Cerebellar nuclear complex (tissue), 1 donor: ENCODE measurements at regions not wholly inside any gene's neighbourhood (a gene's known extent, or its start where the extent isn't known, plus 50 kb on each side); places are given as distances from the start of the nearest gene placed in this dataset.
"Not testable (repeated sequence)": the region's sequence is repeated elsewhere in the genome, so short reads cannot be mapped to it uniquely, and the experiment has no call there.

Source experiments
- DNase-seq, 2 experiments: peaks; one replicate each; lab custom pipeline; 2025; lab: John Stamatoyannopoulos, UW

- DNase-seq: no peak
These were observed 98.2 kb upstream of the C14orf180 start for GRCh38 chr14:104481323-104481722.

GRCh38 chr14:104482017-104482416 lies 97.5 kb upstream of the C14orf180 start:
- DNase-seq: not testable (repeated sequence)

DNA sequence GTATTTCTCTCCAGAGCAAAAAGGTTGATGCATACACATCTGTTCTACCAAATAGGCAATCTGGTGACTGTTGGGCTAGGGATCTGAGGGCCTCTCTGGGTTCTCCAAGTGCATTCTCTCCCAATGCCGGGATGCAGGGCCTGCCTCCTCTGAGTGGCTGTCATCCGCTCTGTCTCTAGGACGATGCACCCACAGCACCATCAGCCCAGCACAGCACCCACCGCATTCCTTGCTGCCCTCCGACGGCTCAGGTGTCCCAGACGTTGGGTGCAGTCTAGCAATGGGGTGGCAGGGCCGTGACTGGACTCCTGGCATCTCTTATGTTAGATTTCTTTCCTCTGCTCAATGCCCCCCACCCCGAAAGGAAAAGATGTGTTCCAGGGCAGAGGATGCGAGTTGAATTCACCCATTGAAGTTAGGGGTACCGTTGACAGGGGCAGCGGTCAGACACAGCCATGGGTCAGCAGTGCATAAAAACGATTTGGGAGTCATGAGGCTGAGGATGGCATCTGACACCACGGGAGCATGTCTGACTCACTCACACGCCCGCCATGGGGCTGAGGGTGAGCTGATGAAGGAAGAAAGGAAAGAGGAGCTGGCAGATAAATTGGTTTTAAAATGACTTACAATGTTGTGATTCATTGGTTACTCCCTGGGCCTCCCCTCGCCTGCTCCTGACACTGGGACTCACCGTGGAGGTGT lies 93.2 kb upstream of the C14orf180 start:
- no peak for DNase-seq

DNA sequence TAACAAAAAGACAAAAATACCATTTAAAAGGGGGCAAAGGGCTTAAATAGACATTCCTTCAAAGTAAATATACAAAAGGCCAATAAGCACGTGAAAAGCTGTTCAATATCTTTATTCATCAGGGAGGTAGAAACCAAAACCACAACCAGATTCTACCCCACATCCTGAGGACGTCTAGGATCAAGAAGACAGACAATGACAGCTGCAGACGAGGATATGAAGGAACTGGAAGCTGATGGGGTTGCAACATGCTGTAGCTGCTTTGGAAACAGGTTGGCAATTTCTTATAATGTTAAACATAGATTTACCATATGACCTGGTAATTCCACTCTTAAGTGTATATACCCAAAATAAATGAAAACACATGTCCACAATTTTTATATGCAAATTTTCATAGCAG lies 85.1 kb upstream of the C14orf180 start:
- no peak for DNase-seq

DNA sequence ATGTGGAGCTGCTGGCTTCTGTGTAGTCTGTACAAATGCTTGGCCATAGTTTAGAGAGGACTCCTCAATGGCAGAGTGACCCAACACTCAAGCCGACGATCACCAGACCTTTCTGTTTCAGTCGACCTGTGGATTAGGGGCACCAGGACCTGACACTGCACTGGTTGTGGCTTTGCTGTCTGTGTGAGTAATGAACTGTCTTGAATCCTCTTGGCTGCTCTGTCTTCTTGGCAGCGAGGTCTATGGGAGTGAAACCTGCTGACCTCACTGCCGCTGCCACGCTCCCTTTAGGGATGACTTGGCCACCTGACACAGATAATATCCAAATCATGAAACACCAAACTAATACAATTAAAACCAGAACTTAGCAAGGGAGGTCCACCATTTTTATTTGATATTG lies 83.5 kb upstream of the C14orf180 start:
- DNase-seq: no peak

DNA sequence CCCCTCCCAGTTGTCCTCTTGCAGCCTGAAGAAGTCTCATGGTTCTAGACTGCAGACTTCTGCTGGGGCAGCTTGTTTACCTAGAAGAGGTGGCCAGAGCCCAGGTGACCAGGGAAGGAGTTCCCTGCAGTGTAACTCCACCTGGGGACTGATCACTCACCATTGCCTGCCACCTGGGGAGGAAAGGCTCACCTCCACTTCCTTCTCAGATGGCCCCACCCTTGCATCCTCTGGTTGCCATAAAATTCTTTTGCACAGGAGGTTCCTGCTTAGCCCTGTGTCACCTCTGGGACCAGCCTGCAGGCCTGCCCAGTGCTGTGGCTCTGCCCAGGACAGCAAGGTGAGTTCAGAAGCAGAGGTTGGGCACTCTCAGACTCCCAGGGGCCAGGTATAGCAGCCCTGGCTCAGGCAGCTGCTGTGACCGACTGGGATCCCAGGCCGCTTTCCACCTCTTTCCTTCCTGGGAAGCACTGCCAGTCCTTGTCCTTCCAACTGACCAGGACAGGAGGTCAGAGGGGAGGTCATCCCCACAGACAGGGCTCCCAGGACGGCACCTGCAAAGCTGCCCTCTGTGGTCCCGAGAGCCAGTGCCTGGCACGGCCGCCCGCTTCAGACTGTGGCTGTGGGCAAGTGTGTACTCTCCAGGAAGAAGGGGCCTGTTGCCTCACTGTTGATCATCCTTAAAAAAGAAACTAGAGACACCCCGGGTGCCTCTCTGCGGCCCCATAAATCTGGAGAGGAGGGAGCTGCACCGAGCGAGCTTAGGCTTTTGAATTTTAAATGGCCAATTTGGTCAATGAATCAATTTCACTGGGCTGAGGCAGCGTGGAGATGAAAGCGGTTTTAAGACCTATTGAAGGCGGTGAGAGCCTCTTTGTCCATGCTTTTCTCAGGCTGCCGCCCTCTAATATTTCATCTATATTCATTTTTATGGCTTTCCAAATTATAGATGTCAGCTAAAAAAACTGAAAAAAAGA lies 79.5 kb upstream of the C14orf180 start:
- DNase-seq: no peak

DNA sequence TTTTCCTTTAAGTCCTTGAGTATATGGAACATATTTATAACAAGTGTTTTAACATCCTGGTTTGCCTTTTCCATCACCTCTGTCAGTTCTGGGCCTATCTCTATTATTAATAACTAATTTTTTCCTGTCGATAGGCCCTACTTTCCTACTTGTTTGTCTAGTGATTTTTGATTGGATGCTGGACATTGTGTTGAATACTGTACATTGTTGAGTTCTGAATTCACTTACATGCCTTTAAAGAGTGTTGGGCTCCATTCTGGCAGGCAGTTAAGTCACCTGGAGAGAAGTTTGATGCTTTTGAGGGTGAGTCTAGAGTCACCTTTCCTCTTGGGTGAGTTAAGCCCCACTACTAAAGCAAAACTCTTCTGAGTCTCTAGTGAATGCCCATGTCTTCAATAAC lies 77.5 kb upstream of the C14orf180 start:
- DNase-seq: no peak

DNA sequence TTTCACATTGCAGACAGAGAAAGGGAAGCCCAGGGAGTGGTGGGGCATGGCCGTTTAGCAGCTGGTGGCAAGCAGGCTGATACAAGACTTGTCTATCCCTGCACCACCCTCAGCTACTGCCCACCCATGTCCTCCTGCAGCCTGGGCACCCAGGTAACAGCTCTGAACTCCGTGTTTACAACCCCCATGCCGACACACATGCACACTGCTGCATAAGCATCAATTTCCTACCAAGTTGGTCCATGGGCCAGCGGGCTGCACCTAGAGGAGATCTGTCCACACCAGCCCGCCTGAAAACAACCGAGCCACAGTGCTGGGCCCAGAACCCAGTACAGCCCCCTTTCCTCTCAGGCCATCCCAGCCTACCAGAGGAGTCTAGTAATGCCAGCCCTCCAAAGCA lies 75.9 kb upstream of the C14orf180 start:
- no peak for DNase-seq

DNA sequence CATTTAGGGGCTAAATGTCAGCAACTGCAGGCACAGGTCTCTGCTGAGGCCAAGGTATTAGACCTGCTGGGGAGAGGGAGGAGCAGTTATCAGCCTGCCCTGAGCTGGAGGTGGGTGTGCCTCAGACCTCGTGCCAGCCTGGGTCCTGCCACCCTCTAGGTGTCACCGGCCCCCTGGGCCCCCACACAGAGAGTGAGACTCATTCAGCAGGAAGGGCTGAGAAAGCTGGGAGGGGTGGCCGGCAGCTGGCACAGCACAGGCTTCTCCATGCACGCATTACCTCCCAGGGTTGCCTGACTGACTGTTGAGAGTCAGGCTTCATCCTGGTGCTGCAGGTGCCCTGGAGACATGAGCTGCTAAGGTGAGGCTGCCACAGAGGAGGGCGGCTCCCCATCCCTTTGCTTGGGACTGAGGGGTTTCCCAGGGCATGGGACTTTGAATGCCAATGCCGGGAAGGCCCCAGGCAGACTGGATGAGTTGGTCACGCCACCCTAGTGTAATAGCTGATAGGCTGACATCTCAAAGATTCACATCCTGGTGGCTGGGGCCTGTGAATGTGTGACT lies 75.3 kb upstream of the C14orf180 start:
- no peak for DNase-seq

GRCh38 chr14:104505085-104506074 lies 74.2 kb upstream of the C14orf180 start:
- DNase-seq: no peak

GRCh38 chr14:104506461-104507253 lies 72.9 kb upstream of the C14orf180 start:
- DNase-seq: no peak

DNA sequence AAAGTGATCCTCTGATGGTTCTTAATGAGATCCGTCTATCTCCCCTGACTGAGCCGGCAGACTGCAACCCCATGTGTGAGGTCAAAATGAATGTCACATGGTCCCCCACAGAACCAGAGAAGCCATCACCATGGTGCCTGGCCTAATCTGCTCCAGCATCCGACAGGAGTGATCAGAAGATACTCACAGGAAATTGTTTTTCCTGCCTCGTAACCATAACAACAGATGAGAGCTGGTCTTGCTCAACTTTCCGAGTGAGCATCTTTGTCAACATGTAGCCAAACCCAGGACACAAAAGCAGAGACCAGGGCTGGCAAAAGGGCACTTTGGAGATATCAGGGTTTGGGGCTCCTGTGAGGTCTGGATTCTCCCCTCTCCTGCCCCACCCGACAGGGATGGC lies 72.1 kb upstream of the C14orf180 start:
- no peak for DNase-seq

- no peak for DNase-seq
These were observed 69.9 kb upstream of the C14orf180 start for GRCh38 chr14:104509673-104510072.

- DNase-seq: no peak
These were observed 69.3 kb upstream of the C14orf180 start for GRCh38 chr14:104510216-104510615.

DNA sequence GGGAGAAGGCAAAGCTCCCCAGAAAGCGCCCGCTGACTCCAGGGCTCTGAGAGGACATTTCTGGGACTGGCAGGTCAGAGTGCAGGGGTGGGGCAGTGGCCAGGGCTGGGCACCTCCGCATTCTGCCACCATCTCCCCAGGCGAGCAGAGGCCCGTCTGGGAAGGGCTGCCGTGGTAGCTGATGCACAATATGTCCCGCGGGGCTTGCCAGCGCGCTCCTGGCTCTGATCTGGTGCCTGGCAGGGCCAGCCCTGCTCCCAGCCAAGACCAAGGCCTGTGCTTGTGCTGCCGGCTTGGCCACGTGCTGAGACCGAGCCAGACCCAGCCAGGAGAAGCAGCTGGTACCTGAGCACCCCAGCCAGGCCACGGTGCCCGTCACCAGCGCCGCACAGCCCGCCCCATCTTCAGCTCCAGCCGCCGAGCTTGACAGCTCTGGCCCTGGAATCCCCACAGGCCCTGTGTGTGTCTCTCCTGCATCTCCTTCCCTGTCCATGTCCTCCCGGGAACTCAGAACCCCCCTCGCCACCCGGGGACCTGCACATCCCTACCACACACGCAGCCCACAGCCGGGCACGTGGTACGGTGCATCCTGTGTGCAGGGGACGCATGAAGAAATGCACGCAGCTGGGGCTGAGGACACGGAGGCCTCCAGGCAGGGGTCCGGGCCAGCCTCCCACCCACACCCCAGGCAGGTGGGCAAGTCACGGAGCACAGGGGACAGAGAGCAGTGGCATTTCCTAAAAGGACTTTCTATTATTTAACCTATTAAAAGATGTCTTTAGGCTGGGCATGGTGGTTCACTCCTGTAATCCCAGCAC lies 68.6 kb upstream of the C14orf180 start:
- peak; percentile 49 to 92 for DNase-seq

GRCh38 chr14:104512061-104512460 lies 67.5 kb upstream of the C14orf180 start:
- no peak for DNase-seq

DNA sequence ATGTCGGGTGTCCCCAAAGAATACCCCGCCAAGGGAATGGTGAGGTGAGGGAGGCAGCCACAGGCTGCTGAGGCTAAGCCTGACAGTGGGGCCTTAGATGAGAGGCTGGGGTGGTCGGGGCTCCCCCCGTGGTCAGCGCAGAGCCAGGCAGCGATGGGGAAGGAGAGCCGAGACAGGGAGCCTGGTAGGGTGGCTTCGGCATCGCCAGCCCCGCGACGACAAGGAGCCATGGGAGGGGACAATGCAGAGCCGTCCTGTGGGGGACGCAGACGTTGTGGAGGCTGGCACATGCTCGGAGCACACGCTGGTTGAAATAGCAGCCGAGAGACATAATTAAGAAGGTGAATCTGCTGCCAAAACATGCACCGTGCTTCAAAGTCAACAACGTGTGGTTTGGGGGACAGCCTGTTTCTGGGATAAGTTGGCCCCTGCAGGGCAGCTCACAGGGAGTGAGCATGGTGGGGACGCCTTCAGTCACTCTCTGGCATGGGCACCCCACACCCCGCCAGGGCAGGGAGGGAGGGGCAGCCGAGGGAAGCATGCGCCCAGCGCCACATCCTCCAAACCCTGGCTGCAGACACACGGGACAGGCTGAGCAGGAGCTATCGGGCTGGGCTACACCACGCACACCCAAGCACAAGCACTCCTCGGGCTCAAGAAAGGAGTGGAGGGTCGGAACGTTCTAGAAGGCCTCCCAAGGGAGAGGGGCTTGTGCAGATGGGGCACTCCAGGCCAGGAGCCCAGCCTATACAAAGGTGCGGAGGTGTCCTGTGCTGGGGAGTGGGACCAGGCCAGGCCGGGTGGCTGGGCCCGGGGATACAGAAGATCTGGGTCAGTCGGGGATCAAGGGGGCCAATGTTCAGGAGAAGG lies 66.6 kb upstream of the C14orf180 start:
- DNase-seq: no peak

GRCh38 chr14:104513641-104514046 lies 65.9 kb upstream of the C14orf180 start:
- no peak for DNase-seq
